ENCODE measurements at regions not wholly inside any gene's neighbourhood (a gene's known extent, or its start where the extent isn't known, plus 50 kb on each side); places are given as distances from the start of the nearest gene placed in this dataset.

DNA sequence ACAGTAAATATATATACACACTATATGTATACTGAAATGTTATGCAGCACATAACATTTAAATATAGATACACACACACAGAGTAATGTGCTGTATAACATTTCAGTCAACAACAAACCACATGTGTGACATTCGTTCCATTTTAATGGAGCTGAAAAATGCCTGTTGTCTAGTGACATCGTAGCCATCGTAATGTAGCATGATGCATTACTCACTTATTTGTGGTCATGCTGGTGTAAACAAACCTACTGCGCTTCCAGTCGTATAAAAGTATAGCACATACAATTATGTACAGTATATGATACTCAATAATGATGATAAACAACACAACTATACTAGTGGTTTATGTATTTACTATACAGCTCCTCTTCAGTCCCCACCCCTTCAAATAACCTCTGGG, 119.0 kb upstream of the SLC38A4 start:
- Histone ChIP-seq H3K79me2 (ENCODE audit: low read length) (no peaks in the 10 kb centered on the region), H3K4me2 (ENCODE audit: low read length) (no peak overlapping the region), H3K9ac (ENCODE audit: low read length) (no peak overlapping the region), H2AFZ (ENCODE audit: low read depth, low read length) (no peak overlapping the region), H3K9me3 (ENCODE audit: insufficient read depth, low read length) (no peaks in the 10 kb centered on the region), H3K27ac (ENCODE audit: low read length) (no peak overlapping the region), H3K36me3 (replicated peaks; ENCODE audit: low read depth, low read length) (no peaks in the 10 kb centered on the region), H3K4me3 (ENCODE audit: low read length) (no peak overlapping the region), H4K20me1 (ENCODE audit: insufficient read depth, low read length) (no peaks in the 10 kb centered on the region), H3K27me3 (ENCODE audit: low read depth, low read length) (no peaks in the 10 kb centered on the region), H3K4me1 (ENCODE audit: low read length) (no peaks in the 10 kb centered on the region)
- TF ChIP-seq EZH2phosphoT487 (IDR thresholded peaks at IDR 0.05; ENCODE audit: low read depth): no peak
- TF ChIP-seq, protein P1, sequence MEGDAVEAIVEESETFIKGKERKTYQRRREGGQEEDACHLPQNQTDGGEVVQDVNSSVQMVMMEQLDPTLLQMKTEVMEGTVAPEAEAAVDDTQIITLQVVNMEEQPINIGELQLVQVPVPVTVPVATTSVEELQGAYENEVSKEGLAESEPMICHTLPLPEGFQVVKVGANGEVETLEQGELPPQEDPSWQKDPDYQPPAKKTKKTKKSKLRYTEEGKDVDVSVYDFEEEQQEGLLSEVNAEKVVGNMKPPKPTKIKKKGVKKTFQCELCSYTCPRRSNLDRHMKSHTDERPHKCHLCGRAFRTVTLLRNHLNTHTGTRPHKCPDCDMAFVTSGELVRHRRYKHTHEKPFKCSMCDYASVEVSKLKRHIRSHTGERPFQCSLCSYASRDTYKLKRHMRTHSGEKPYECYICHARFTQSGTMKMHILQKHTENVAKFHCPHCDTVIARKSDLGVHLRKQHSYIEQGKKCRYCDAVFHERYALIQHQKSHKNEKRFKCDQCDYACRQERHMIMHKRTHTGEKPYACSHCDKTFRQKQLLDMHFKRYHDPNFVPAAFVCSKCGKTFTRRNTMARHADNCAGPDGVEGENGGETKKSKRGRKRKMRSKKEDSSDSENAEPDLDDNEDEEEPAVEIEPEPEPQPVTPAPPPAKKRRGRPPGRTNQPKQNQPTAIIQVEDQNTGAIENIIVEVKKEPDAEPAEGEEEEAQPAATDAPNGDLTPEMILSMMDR (IDR thresholded peaks at IDR 0.05; ENCODE audit: low read depth, low read length): no peak

DNA sequence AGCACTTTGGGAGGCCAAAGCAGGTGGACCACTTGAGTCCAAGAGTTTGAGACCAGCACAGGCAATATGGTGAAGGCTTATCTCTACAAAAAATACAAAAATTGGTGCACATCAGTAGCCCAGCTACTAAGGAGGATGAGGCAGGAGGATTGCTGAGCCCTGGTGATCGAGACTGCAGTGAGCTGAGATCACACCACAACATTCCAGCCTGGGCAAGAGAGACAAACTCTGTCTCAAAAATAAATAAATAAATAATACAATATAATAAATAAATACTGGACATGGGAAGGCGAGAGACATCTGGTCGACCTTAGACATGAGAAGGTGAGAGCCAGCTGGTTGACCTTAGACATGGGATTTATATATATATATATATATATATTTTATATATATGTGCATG, 119.8 kb upstream of the SLC38A4 start:
- Histone ChIP-seq H3K79me2 (ENCODE audit: low read length) (no peaks in the 10 kb centered on the region), H3K4me3 (ENCODE audit: low read length) (no peak overlapping the region), H3K4me2 (ENCODE audit: low read length) (no peak overlapping the region), H3K27me3 (ENCODE audit: low read depth, low read length) (no peaks in the 10 kb centered on the region), H3K9ac (ENCODE audit: low read length) (no peak overlapping the region), H3K9me3 (ENCODE audit: insufficient read depth, low read length) (no peaks in the 10 kb centered on the region), H4K20me1 (ENCODE audit: insufficient read depth, low read length) (no peaks in the 10 kb centered on the region), H2AFZ (ENCODE audit: low read depth, low read length) (no peak overlapping the region), H3K36me3 (replicated peaks; ENCODE audit: low read depth, low read length) (no peaks in the 10 kb centered on the region), H3K27ac (ENCODE audit: low read length) (no peak overlapping the region), H3K4me1 (ENCODE audit: low read length) (no peaks in the 10 kb centered on the region)
- TF ChIP-seq, protein P1 (IDR thresholded peaks at IDR 0.05; ENCODE audit: low read depth, low read length): no peak
- no peak for TF ChIP-seq EZH2phosphoT487 (IDR thresholded peaks at IDR 0.05; ENCODE audit: low read depth)

DNA sequence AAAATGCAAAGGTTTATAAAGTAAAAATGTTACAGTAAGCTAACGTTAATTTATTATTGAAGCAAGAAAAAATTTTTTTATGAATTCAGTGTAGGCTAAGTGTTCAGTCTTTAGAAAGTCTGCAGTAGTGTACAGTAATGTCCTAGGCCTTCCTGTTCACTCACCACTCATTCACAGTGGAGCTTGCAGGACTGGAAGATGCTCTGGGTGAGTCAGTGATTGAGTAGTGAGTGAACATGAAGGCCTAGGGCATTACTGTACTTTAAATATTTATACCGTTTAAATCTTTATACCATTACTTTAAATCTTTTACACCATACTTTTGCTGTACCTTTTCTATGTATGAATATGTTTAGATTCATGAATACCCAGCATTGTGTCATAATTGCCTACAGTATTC, 120.3 kb upstream of the SLC38A4 start:
- Histone ChIP-seq H4K20me1 (ENCODE audit: insufficient read depth, low read length) (no peaks in the 10 kb centered on the region), H3K27ac (ENCODE audit: low read length) (no peak overlapping the region), H3K9me3 (ENCODE audit: insufficient read depth, low read length) (no peaks in the 10 kb centered on the region), H3K4me3 (ENCODE audit: low read length) (no peak overlapping the region), H3K36me3 (replicated peaks; ENCODE audit: low read depth, low read length) (no peaks in the 10 kb centered on the region), H3K27me3 (ENCODE audit: low read depth, low read length) (no peaks in the 10 kb centered on the region), H2AFZ (ENCODE audit: low read depth, low read length) (no peak overlapping the region), H3K4me2 (ENCODE audit: low read length) (no peak overlapping the region), H3K79me2 (ENCODE audit: low read length) (no peaks in the 10 kb centered on the region), H3K4me1 (ENCODE audit: low read length) (no peaks in the 10 kb centered on the region), H3K9ac (ENCODE audit: low read length) (no peak overlapping the region)
- TF ChIP-seq, protein P1 (IDR thresholded peaks at IDR 0.05; ENCODE audit: low read depth, low read length): no peak
- no peak for TF ChIP-seq EZH2phosphoT487 (IDR thresholded peaks at IDR 0.05; ENCODE audit: low read depth)

DNA sequence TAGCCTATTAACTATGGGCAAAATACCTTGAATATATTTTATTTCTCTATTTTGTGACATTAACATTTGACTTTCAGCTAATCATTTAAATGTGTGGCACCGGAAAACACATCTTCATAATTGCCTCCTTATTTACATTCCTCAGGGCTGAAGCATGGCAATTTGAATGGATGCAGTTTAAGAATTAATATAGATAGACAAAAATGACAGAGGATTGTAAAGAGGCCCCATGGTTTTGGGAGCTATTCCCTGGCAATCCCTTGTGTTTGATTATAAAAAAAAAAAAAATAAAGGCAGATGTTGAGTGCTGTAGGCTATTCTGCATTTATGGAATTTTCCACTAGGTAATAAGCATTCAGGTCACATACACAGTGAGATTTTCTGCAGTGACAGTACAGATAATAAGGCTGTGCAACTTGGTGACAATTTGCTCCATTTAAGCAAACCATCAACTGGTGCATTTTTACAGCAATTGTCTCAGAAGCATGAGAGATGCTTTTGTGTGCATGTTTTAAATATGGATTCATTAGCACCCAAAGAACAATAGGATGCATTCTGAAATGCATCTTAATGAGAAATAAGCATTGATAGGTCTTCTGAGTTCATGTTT, 123.2 kb upstream of the SLC38A4 start:
- no peaks in the 10 kb centered on the region for H3K79me2 ChIP-seq (ENCODE audit: low read length)
- H4K20me1 ChIP-seq (ENCODE audit: insufficient read depth, low read length): no peaks in the 10 kb centered on the region
- no peaks in the 10 kb centered on the region for H3K36me3 ChIP-seq (replicated peaks; ENCODE audit: low read depth, low read length)
- H3K27ac ChIP-seq (ENCODE audit: low read length): no peak overlapping the region
- no peaks in the 10 kb centered on the region for H3K4me1 ChIP-seq (ENCODE audit: low read length)
- no peaks in the 10 kb centered on the region for H3K9me3 ChIP-seq (ENCODE audit: insufficient read depth, low read length)
- H2AFZ ChIP-seq (ENCODE audit: low read depth, low read length): no peak overlapping the region
- H3K27me3 ChIP-seq (ENCODE audit: low read depth, low read length): no peaks in the 10 kb centered on the region
- no peak overlapping the region for H3K4me3 ChIP-seq (ENCODE audit: low read length)
- TF ChIP-seq EZH2phosphoT487 (IDR thresholded peaks at IDR 0.05; ENCODE audit: low read depth): no peak
- TF ChIP-seq, protein P1 (IDR thresholded peaks at IDR 0.05; ENCODE audit: low read depth, low read length): no peak
- no peak overlapping the region for H3K9ac ChIP-seq (ENCODE audit: low read length)
- H3K4me2 ChIP-seq (ENCODE audit: low read length): no peak overlapping the region
